ENCODE measurements at regions not wholly inside any gene's neighbourhood (a gene's known extent, or its start where the extent isn't known, plus 50 kb on each side); places are given as distances from the start of the nearest gene placed in this dataset.

GRCh38 chr3:177424521-177424920, 227.2 kb upstream of the TBL1XR1 start (continued):
- TF ChIP-seq CHD7 (IDR thresholded peaks at IDR 0.05; ENCODE audit: insufficient replicate concordance, low read length) (no peak), TAF1 (IDR thresholded peaks at IDR 0.05; ENCODE audit: low read depth, low read length) (no peak), ATF3 (IDR thresholded peaks at IDR 0.05; ENCODE audit: insufficient read depth, low read depth, low read length) (no peak), NRF1 (IDR thresholded peaks at IDR 0.05; ENCODE audit: low read depth, low read length) (no peak), KDM4A (IDR thresholded peaks at IDR 0.05; ENCODE audit: low read depth, low read length, severe bottlenecking) (no peak), JUND (IDR thresholded peaks at IDR 0.05; ENCODE audit: low read length) (no peak), GTF2F1 (IDR thresholded peaks at IDR 0.05; ENCODE audit: borderline replicate concordance, low read depth, low read length) (no peak), POU5F1 (IDR thresholded peaks at IDR 0.05; ENCODE audit: low read depth, low read length) (no peak), ASH2L (IDR thresholded peaks at IDR 0.05; ENCODE audit: low read length) (no peak), KDM5A (IDR thresholded peaks at IDR 0.05; ENCODE audit: low read length) (no peak)
- TF ChIP-seq, protein P1, sequence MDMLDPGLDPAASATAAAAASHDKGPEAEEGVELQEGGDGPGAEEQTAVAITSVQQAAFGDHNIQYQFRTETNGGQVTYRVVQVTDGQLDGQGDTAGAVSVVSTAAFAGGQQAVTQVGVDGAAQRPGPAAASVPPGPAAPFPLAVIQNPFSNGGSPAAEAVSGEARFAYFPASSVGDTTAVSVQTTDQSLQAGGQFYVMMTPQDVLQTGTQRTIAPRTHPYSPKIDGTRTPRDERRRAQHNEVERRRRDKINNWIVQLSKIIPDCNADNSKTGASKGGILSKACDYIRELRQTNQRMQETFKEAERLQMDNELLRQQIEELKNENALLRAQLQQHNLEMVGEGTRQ (IDR thresholded peaks at IDR 0.05; ENCODE audit: low read length) = no peak
